Thymus (tissue), 11 donors: ENCODE measurements at regions not wholly inside any gene's neighbourhood (a gene's known extent, or its start where the extent isn't known, plus 50 kb on each side); places are given as distances from the start of the nearest gene placed in this dataset.

ENCODE experiments used
- DNase-seq, 9 donors: peaks; one replicate each; pipeline ENCODE4 v3.0.0-alpha.2; 2013; ENCODE audit warnings: low spot score in 9 of 9, low read depth in 6 of 9, missing footprints in 1 of 9
- H3K27ac ChIP-seq, 2 donors: one replicate each; pipeline ENCODE4 v1.5.1; 2013; ENCODE audit warnings: control low read depth in 1 of 2, low read depth in 1 of 2, low read length in 1 of 2, mild to moderate bottlenecking in 1 of 2, moderate library complexity in 1 of 2
- H3K27me3 ChIP-seq, 2 donors: one replicate each; pipeline ENCODE4 v1.5.1; 2013; ENCODE audit warnings: low read length in 1 of 2; ENCODE audit not compliant: control insufficient read depth in 2 of 2, insufficient read depth in 1 of 2
- H3K36me3 ChIP-seq, 2 donors: one replicate each; pipeline ENCODE4 v1.5.1; 2013; ENCODE audit warnings: low read length in 1 of 2, mild to moderate bottlenecking in 1 of 2, moderate library complexity in 1 of 2; ENCODE audit not compliant: control insufficient read depth in 2 of 2, insufficient read depth in 2 of 2
- H3K4me1 ChIP-seq, 2 donors: one replicate each; pipeline ENCODE4 v1.5.1; 2013; ENCODE audit warnings: low read length in 2 of 2; ENCODE audit not compliant: control insufficient read depth in 2 of 2, insufficient read depth in 2 of 2
- H3K4me3 ChIP-seq, 2 donors: one replicate each; pipeline ENCODE4 v1.5.1; 2013; ENCODE audit warnings: low read length in 2 of 2, control low read depth in 1 of 2, mild to moderate bottlenecking in 1 of 2
- H3K9me3 ChIP-seq, 2 donors: one replicate each; pipeline ENCODE4 v1.5.1; 2013; ENCODE audit warnings: low read length in 1 of 2, mild to moderate bottlenecking in 1 of 2; ENCODE audit not compliant: control insufficient read depth in 2 of 2, insufficient read depth in 1 of 2
- WGBS: extraction: QIAGEN DNeasy Blood & Tissue Kit; methylation state at CpG from one replicate; pipeline ENCODE4 v1.1.7; 2013; 5-methylcytosine and 5-hydroxymethylcytosine counted together
- donor health status: healthy.

DNA sequence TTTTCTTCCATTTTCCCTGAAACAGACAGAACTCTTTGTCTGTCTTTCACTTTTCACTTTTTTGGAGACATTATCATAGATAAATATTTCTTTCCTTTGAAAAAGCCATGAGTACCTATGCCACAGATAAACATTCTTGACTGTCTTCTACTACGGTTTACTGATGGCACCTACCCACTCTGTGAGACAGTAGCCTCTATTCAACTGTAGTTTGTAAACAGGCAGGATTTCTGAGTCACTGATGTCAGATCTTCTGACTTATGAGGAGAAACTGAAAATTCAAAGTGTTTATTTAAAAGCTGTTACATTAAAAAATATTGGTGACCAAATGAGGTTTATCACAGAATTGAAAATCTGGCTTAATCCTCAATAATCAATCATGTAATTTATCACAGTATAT, 658.4 kb downstream of the TOX3 start:
- 90% methylated on average over 1 of the region's 1 CpG for WGBS
- no peaks in the 10 kb centered on the region for H3K36me3 ChIP-seq
- no peak for DNase-seq
- no peaks in the 10 kb centered on the region for H3K9me3 ChIP-seq
- no peak overlapping the region for H3K4me3 ChIP-seq
- no peak overlapping the region for H3K27ac ChIP-seq
- H3K27me3 ChIP-seq, result no peaks in the 10 kb centered on the region
- H3K4me1 ChIP-seq, result no peaks in the 10 kb centered on the region

DNA sequence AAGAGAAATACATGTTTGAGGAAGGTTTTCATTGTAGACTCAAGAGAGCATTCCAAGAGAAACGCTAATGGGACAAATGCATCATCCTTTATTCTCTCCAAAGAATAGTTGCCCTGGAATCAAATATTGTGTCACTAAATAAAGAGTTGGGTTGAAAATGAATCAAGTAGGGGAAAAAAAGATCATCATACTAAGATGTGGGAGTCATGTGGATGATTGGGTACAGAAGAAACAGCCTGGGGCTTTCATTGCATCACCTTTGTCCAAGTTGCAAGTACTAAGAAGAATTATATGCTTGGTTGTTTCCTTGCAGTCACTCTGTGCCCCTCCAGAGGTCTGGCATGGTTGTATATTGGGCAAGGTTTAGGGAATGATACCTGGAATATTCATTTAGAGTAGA, 658.9 kb downstream of the TOX3 start:
- WGBS, result 94% methylated on average over 1 of the region's 1 CpG
- Histone ChIP-seq H3K4me1 (no peaks in the 10 kb centered on the region), H3K27ac (no peak overlapping the region), H3K4me3 (no peak overlapping the region), H3K9me3 (no peaks in the 10 kb centered on the region), H3K27me3 (no peaks in the 10 kb centered on the region), H3K36me3 (no peaks in the 10 kb centered on the region)
- no peak for DNase-seq

DNA sequence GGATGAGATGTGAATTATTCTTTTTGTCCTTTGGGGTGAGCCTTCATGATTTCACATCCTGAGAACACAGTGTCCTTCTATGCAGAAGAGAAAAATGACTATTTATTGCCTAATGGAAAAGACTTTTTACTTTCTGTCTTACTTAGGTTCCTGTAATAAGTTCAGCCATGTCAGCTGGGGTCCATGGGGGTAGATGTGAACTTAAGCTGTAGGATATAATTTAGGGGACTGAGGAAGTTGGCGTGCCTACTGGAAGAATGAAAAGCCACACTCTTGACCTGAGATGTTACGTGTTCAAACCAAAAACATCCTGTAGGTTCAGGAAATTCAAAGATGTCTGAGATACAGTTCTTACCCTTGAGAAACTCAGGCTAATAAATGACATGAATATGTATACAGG, 660.5 kb downstream of the TOX3 start:
- Histone ChIP-seq H3K27ac (no peak overlapping the region), H3K4me3 (no peak overlapping the region), H3K9me3 (no peaks in the 10 kb centered on the region), H3K27me3 (no peaks in the 10 kb centered on the region), H3K36me3 (no peaks in the 10 kb centered on the region), H3K4me1 (no peaks in the 10 kb centered on the region)
- no peak for DNase-seq
- WGBS, result 26% methylated on average over 2 of the region's 2 CpGs

DNA sequence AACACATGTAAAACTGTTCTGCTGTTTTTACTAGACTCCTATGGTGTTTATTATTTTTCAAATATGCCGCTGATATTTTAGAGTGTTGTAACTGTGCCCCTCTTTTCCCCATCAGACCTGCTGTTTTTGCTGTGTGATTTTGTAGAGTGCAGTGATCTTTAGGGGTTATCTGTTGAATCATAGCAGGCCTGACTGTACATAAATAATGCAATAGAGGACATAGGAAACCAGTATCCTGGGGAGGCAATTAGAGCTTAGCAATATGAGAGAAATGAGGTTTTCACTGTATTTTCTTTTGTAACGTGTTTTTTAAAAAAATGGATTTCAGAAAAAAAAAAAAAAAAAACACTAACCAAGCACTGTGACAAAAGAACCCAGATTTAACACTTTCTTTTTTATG, 662.2 kb downstream of the TOX3 start:
- Histone ChIP-seq H3K9me3 (no peaks in the 10 kb centered on the region), H3K36me3 (no peaks in the 10 kb centered on the region), H3K27ac (no peak overlapping the region), H3K4me1 (no peaks in the 10 kb centered on the region), H3K27me3 (no peaks in the 10 kb centered on the region), H3K4me3 (no peak overlapping the region)
- DNase-seq, result no peak
- 93% methylated on average over 2 of the region's 2 CpGs for WGBS

DNA sequence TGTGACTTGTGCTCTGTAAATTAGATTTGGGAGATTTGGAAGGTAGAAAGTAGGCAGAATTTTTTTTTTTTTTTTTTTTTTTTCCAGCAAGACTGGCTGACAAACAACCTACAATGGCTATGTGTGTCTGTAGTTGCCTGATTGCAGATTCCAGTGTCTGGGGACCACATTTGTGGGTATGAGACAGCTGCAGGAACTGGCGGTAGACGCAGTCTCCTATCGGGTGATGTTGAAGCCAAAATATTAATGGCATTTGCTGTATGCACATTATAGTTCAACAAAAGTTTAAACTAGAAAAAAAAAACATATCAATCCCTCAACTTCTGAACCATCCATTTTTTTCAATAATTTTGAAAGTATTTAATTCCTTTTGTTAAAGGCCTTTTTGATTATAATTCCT, 665.2 kb downstream of the TOX3 start:
- Histone ChIP-seq H3K27ac (no peak overlapping the region), H3K36me3 (no peaks in the 10 kb centered on the region), H3K27me3 (no peaks in the 10 kb centered on the region), H3K4me3 (no peak overlapping the region), H3K4me1 (no peaks in the 10 kb centered on the region), H3K9me3 (no peaks in the 10 kb centered on the region)
- no peak for DNase-seq
- 95% methylated on average over 3 of the region's 3 CpGs for WGBS

DNA sequence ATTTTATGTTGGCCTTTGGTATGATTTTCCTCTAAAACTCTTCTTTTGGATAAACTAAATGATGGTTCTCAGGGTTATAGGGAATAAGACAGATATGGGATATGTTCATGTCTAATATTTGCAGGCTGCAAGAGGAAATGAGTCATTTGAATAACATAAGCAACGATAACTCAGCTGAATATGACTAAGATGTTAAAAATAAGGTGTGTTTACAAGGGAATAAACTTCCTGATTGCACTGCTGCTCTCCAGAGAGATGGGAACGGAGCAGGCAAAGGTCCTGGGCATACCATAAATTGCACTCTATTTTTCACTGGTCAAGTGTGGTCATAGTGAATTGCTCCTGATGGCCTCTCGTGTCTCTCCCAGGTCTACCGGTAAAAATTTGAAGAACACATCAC, 666.2 kb downstream of the TOX3 start:
- DNase-seq, result no peak
- Histone ChIP-seq H3K4me1 (no peaks in the 10 kb centered on the region), H3K36me3 (no peaks in the 10 kb centered on the region), H3K27ac (no peak overlapping the region), H3K4me3 (no peak overlapping the region), H3K27me3 (no peaks in the 10 kb centered on the region), H3K9me3 (no peaks in the 10 kb centered on the region)
- 64% methylated on average over 4 of the region's 4 CpGs for WGBS

DNA sequence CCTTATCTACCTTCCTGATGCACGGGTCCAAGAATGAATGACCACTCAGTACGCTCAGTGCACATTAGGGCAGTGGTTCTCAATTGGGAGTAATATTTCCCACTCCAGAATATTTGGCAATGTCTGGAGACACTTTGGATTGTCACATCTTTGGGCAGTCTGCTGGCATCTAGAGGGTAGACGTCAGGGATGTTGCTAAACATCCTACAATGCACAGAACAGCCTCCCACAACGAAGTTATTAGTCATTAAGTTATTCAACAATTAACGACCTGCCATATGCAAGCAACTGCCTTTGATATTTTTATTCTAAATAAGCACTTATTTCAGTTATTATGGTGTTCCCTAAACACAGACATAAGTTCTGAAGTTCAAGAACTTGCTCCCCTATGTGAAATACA, 669.3 kb downstream of the TOX3 start:
- Histone ChIP-seq H3K27ac (no peak overlapping the region), H3K9me3 (no peaks in the 10 kb centered on the region), H3K27me3 (no peaks in the 10 kb centered on the region), H3K4me3 (no peak overlapping the region), H3K36me3 (no peaks in the 10 kb centered on the region), H3K4me1 (no peaks in the 10 kb centered on the region)
- 74% methylated on average over 5 of the region's 5 CpGs for WGBS
- DNase-seq, result no peak

DNA sequence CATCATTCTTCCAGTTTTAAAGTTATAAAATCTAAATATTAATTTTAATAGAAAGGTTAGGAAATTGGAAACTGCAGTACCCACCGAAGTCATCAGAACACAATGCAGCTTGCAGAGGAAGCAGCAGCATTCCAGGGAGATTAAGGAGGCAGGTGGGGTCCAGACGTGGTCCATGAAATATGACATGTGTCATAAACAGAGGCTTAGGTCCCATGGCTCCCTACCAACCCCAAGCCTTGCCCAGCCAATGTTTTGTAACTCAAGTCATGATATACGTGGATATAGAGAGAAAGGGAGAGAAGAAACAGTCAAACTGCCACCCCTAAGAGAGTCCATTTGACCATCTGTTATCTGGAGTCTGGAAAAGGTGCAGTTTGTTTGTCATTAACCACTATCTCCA, 670.0 kb downstream of the TOX3 start:
- no peak for DNase-seq
- Histone ChIP-seq H3K36me3 (no peaks in the 10 kb centered on the region), H3K27me3 (no peaks in the 10 kb centered on the region), H3K27ac (no peak overlapping the region), H3K9me3 (no peaks in the 10 kb centered on the region), H3K4me1 (no peaks in the 10 kb centered on the region), H3K4me3 (no peak overlapping the region)
- 66% methylated on average over 3 of the region's 3 CpGs for WGBS

DNA sequence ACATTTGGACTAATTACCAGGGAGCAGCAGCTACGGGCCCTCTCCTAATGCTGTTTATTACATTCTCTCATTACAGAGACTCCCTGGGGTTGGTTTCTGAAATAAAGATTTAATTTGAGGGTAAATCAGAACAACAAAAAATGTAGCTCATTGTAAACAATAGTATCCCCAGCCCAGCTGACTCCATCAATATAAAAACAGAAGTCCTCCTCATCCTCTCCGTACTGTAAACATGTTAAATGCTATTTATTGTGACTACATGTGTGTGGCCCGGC, 670.4 kb downstream of the TOX3 start:
- H3K9me3 ChIP-seq, result no peaks in the 10 kb centered on the region
- no peak overlapping the region for H3K27ac ChIP-seq
- H3K4me3 ChIP-seq, result no peak overlapping the region
- DNase-seq, result no peak
- H3K36me3 ChIP-seq, result no peaks in the 10 kb centered on the region
- H3K4me1 ChIP-seq, result no peaks in the 10 kb centered on the region
- H3K27me3 ChIP-seq, result no peaks in the 10 kb centered on the region
- WGBS, result 84% methylated on average over 3 of the region's 3 CpGs

DNA sequence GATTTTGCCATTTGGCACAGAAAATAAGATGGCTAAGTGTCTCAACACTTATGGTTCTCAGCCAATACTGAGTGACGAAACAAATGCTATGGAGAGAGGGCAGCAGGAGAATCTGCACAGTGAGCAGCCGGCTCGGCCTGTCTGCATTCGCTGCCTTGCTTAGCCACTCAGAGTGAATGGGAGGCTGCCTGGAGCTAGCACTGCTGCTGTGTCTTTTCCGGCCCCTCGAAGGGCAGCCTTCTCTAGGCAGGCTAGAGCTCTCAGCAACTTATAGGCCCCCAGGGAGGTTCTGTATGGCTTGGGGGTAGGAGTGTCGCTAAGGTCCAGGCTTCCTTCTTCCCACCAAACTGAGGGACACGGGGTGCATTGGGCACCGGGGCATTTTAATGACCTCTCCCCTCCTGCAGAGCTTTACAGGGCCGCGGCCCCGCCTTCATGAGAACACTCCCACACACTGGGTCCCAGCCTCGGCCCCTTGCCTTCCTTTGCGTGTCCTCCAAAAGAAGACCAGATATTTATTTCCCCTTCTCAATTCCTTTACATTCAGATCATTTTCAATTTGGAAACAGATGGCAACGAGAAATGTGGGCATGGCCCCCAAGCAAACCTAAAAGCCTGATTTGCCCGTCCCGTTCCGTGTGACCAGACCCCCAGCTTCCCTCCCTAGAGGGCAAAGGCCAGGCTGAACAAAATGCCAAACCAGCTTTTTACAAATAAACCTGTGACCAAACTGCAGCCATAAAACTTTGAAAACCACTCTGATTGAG, 670.9 kb downstream of the TOX3 start:
- no peaks in the 10 kb centered on the region for H3K9me3 ChIP-seq
- no peak for DNase-seq

More for the DNA sequence above, 670.9 kb downstream of the TOX3 start:
- Histone ChIP-seq H3K27me3 (no peaks in the 10 kb centered on the region), H3K4me1 (no peaks in the 10 kb centered on the region), H3K27ac (no peak overlapping the region), H3K36me3 (no peaks in the 10 kb centered on the region), H3K4me3 (no peak overlapping the region)
- 63% methylated on average over 18 of the region's 18 CpGs for WGBS
